22Rv1 (cell line): ENCODE measurements at regions not wholly inside any gene's neighbourhood (a gene's known extent, or its start where the extent isn't known, plus 50 kb on each side); places are given as distances from the start of the nearest gene placed in this dataset.
"Not testable (repeated sequence)": the region's sequence is repeated elsewhere in the genome, so short reads cannot be mapped to it uniquely, and the experiment has no call there.

Experiments
- H3K27ac ChIP-seq: fragments of 450-650 bp; 2 replicates; pipeline ENCODE4 v1.5.1; 2017
- ZFX ChIP-seq: fragments of 450-650 bp; IDR thresholded peaks from 2 replicates; pipeline ENCODE4 v1.6.1; 2017; ENCODE audit warnings: antibody characterized with exemption, borderline replicate concordance
- TF ChIP-seq, protein P1 (sequence below): fragments of 450-650 bp; IDR thresholded peaks from 2 replicates; pipeline ENCODE4 v1.5.1; 2017; ENCODE audit warnings: mild to moderate bottlenecking

GRCh38 chr9:90478821-90479220 is 163.8 kb downstream of the DIRAS2 start:
- no peak overlapping the region for H3K27ac ChIP-seq
- TF ChIP-seq, protein P1, sequence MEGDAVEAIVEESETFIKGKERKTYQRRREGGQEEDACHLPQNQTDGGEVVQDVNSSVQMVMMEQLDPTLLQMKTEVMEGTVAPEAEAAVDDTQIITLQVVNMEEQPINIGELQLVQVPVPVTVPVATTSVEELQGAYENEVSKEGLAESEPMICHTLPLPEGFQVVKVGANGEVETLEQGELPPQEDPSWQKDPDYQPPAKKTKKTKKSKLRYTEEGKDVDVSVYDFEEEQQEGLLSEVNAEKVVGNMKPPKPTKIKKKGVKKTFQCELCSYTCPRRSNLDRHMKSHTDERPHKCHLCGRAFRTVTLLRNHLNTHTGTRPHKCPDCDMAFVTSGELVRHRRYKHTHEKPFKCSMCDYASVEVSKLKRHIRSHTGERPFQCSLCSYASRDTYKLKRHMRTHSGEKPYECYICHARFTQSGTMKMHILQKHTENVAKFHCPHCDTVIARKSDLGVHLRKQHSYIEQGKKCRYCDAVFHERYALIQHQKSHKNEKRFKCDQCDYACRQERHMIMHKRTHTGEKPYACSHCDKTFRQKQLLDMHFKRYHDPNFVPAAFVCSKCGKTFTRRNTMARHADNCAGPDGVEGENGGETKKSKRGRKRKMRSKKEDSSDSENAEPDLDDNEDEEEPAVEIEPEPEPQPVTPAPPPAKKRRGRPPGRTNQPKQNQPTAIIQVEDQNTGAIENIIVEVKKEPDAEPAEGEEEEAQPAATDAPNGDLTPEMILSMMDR: no peak
- no peak for TF ChIP-seq ZFX

- TF ChIP-seq ZFX: no peak
- TF ChIP-seq, protein P1: no peak
- H3K27ac ChIP-seq: no peak overlapping the region
Measured at GRCh38 chr9:90485028-90485427, 157.6 kb downstream of the DIRAS2 start.

DNA sequence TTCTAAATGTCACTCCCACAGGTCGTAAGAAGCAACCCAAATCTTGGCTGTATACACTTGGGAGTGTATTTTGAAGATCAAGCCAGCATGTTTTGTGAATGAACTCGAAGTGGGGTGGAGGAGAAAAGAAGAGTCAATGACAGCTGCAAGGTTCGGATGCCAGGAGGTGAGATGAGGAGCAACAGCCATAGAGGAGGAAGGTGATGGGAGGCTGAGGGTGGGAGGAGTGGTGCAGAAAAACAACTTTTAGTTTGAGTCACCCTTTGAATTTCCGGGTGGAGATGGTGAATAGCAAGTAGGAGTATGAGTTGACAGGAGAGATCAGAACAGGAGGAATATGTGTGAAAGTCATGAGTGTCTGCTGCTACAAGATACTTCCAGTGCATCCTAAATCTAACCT is 153.6 kb downstream of the DIRAS2 start:
- TF ChIP-seq, protein P1: no peak
- TF ChIP-seq ZFX: no peak
- H3K27ac ChIP-seq: no peak overlapping the region

GRCh38 chr9:90499761-90500160 is 142.9 kb downstream of the DIRAS2 start:
- TF ChIP-seq ZFX: no peak
- TF ChIP-seq, protein P1: no peak
- no peak overlapping the region for H3K27ac ChIP-seq

DNA sequence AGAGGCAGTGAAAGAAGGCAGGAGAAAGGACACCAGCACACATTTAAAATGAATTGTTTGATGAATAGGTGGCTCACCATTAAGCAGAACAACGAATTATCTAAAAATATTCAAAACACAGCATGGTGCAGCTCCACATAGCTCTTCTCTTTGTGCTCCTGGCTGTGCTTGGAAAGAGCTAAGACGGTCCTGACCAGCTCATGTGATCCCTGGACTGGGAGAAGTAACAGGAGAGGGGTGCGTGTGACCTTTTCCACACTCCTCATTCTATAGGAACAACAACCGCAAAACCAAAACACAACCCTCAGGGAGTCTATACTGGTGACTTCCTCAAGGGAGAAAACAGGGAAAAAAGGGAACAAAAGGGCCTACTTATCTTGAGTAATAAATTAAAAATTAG is 140.5 kb downstream of the DIRAS2 start:
- TF ChIP-seq ZFX: no peak
- TF ChIP-seq, protein P1: no peak
- H3K27ac ChIP-seq: no peak overlapping the region

GRCh38 chr9:90504486-90504885 is 138.1 kb downstream of the DIRAS2 start:
- TF ChIP-seq, protein P1: no peak
- TF ChIP-seq ZFX: no peak
- no peak overlapping the region for H3K27ac ChIP-seq

- no peak for TF ChIP-seq ZFX
- TF ChIP-seq, protein P1: no peak
- H3K27ac ChIP-seq: no peak overlapping the region
Measured at GRCh38 chr9:90505695-90506094, 136.9 kb downstream of the DIRAS2 start.

DNA sequence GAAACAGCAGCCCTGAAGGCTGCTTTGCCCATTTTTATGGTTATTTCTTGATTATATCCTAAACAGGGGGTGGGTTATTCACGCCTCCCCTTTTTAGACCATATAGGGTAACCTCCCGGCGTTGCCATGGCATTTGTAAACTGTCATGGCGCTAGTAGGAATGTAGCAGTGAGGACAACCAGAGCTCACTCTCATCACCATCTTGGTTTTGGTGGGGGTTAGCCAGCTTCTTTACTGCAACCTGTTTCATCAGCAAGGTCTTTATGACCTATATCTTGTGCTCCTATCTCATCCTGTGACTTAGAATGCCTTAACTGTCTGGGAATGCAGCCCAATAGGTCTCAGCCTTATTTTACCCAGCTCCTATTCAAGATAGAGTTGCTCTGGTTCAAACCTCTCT is 136.2 kb downstream of the DIRAS2 start:
- H3K27ac ChIP-seq: not testable (repeated sequence)
